ENCODE measurements at regions not wholly inside any gene's neighbourhood (a gene's known extent, or its start where the extent isn't known, plus 50 kb on each side); places are given as distances from the start of the nearest gene placed in this dataset.

GRCh38 chr20:12395353-12395752 lies 477.7 kb downstream of the BTBD3 start:
- Mint-ChIP-seq H3K4me1 (ENCODE audit: low read depth, unreplicated experiment) (no peaks in the 10 kb centered on the region), H3K9me3 (ENCODE audit: unreplicated experiment) (no peaks in the 10 kb centered on the region), H3K27ac (ENCODE audit: unreplicated experiment) (no peak overlapping the region), H3K27me3 (ENCODE audit: unreplicated experiment) (no peaks in the 10 kb centered on the region), H3K36me3 (ENCODE audit: unreplicated experiment) (no peaks in the 10 kb centered on the region), H3K4me3 (ENCODE audit: unreplicated experiment) (no peak overlapping the region)
- no peak for DNase-seq
- TF ChIP-seq CTCF (IDR thresholded peaks at IDR 0.05; ENCODE audit: partially characterized antibody, unreplicated experiment): no peak

- no peak overlapping the region for H3K27ac Mint-ChIP-seq (ENCODE audit: unreplicated experiment)
- H3K36me3 Mint-ChIP-seq (ENCODE audit: unreplicated experiment): no peaks in the 10 kb centered on the region
- no peaks in the 10 kb centered on the region for H3K9me3 Mint-ChIP-seq (ENCODE audit: unreplicated experiment)
- H3K4me3 Mint-ChIP-seq (ENCODE audit: unreplicated experiment): no peak overlapping the region
- DNase-seq: no peak
- H3K4me1 Mint-ChIP-seq (ENCODE audit: low read depth, unreplicated experiment): no peaks in the 10 kb centered on the region
- no peaks in the 10 kb centered on the region for H3K27me3 Mint-ChIP-seq (ENCODE audit: unreplicated experiment)
- TF ChIP-seq CTCF (IDR thresholded peaks at IDR 0.05; ENCODE audit: partially characterized antibody, unreplicated experiment): no peak
Observed at GRCh38 chr20:12395760-12396159, 478.1 kb downstream of the BTBD3 start.

GRCh38 chr20:12399110-12399836 lies 481.6 kb downstream of the BTBD3 start:
- H3K9me3 Mint-ChIP-seq (ENCODE audit: unreplicated experiment): no peaks in the 10 kb centered on the region
- H3K36me3 Mint-ChIP-seq (ENCODE audit: unreplicated experiment): no peaks in the 10 kb centered on the region
- no peak for TF ChIP-seq CTCF (IDR thresholded peaks at IDR 0.05; ENCODE audit: partially characterized antibody, unreplicated experiment)
- H3K27me3 Mint-ChIP-seq (ENCODE audit: unreplicated experiment): no peaks in the 10 kb centered on the region
- no peak overlapping the region for H3K27ac Mint-ChIP-seq (ENCODE audit: unreplicated experiment)
- no peak for DNase-seq
- no peaks in the 10 kb centered on the region for H3K4me1 Mint-ChIP-seq (ENCODE audit: low read depth, unreplicated experiment)
- H3K4me3 Mint-ChIP-seq (ENCODE audit: unreplicated experiment): no peak overlapping the region

GRCh38 chr20:12404941-12405340 lies 487.2 kb downstream of the BTBD3 start:
- Mint-ChIP-seq H3K27ac (ENCODE audit: unreplicated experiment) (no peak overlapping the region), H3K9me3 (ENCODE audit: unreplicated experiment) (no peaks in the 10 kb centered on the region), H3K4me3 (ENCODE audit: unreplicated experiment) (no peak overlapping the region), H3K27me3 (ENCODE audit: unreplicated experiment) (no peaks in the 10 kb centered on the region), H3K36me3 (ENCODE audit: unreplicated experiment) (peaks cover 5% of the 10 kb centered on the region), H3K4me1 (ENCODE audit: low read depth, unreplicated experiment) (no peaks in the 10 kb centered on the region)
- no peak for DNase-seq
- no peak for TF ChIP-seq CTCF (IDR thresholded peaks at IDR 0.05; ENCODE audit: partially characterized antibody, unreplicated experiment)

- H3K27me3 Mint-ChIP-seq (ENCODE audit: unreplicated experiment): no peaks in the 10 kb centered on the region
Observed at GRCh38 chr20:12406978-12407377, 489.3 kb downstream of the BTBD3 start.

More at GRCh38 chr20:12406978-12407377, 489.3 kb downstream of the BTBD3 start:
- no peaks in the 10 kb centered on the region for H3K9me3 Mint-ChIP-seq (ENCODE audit: unreplicated experiment)
- no peak for DNase-seq
- H3K27ac Mint-ChIP-seq (ENCODE audit: unreplicated experiment): no peak overlapping the region
- H3K4me1 Mint-ChIP-seq (ENCODE audit: low read depth, unreplicated experiment): peaks cover 2% of the 10 kb centered on the region
- H3K4me3 Mint-ChIP-seq (ENCODE audit: unreplicated experiment): no peak overlapping the region
- TF ChIP-seq CTCF (IDR thresholded peaks at IDR 0.05; ENCODE audit: partially characterized antibody, unreplicated experiment): no peak
- H3K36me3 Mint-ChIP-seq (ENCODE audit: unreplicated experiment): peaks cover 5% of the 10 kb centered on the region
